ENCODE measurements at regions not wholly inside any gene's neighbourhood (a gene's known extent, or its start where the extent isn't known, plus 50 kb on each side); places are given as distances from the start of the nearest gene placed in this dataset.

DNA sequence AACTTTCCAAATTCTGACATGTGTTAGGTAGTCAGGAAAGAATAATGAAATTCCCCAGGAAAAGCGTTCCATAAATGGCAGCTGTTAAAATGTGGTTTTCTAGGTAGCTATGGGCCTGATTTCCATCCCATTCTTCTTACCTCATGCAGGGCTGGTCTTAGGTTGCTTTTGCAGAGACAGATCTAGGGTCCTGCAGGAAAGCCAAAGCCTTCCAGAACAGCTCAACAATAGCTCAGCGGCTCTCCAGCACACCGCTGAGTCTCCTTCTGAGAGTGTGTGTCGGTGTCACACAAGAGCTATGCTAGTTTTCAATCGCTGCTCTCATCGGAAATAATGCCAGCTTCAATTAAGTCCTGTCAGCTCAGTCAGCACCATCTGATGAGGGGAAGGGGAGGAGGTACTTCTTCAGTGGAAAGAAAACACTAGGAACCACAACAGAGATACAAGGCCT, 106.7 kb downstream of the TMEM30B start:
- Histone ChIP-seq H3K4me3 (ENCODE audit: low read depth, low read length) (no peak overlapping the region), H3K36me3 (ENCODE audit: control insufficient read depth, insufficient read depth, low read length) (no peaks in the 10 kb centered on the region), H3K27me3 (ENCODE audit: control insufficient read depth, insufficient read depth, low read length) (no peaks in the 10 kb centered on the region)
- no peak for DNase-seq (ENCODE audit: low read depth)
- no peak for TF ChIP-seq CTCF (IDR thresholded peaks at IDR 0.05; ENCODE audit: insufficient read depth, low read length, severe bottlenecking)
- no peak for FAIRE-seq

GRCh38 chr14:61171727-61172126, 109.4 kb downstream of the TMEM30B start:
- H3K4me3 ChIP-seq (ENCODE audit: low read depth, low read length), result no peak overlapping the region
- no peak for TF ChIP-seq CTCF (IDR thresholded peaks at IDR 0.05; ENCODE audit: insufficient read depth, low read length, severe bottlenecking)
- no peaks in the 10 kb centered on the region for H3K36me3 ChIP-seq (ENCODE audit: control insufficient read depth, insufficient read depth, low read length)
- FAIRE-seq (no peak), DNase-seq (ENCODE audit: low read depth) (no peak)
- no peaks in the 10 kb centered on the region for H3K27me3 ChIP-seq (ENCODE audit: control insufficient read depth, insufficient read depth, low read length)

- no peak for FAIRE-seq
- DNase-seq (ENCODE audit: low read depth), result no peak
- H3K36me3 ChIP-seq (ENCODE audit: control insufficient read depth, insufficient read depth, low read length), result no peaks in the 10 kb centered on the region
- H3K27me3 ChIP-seq (ENCODE audit: control insufficient read depth, insufficient read depth, low read length), result no peaks in the 10 kb centered on the region
- no peak for TF ChIP-seq CTCF (IDR thresholded peaks at IDR 0.05; ENCODE audit: insufficient read depth, low read length, severe bottlenecking)
- H3K4me3 ChIP-seq (ENCODE audit: low read depth, low read length), result no peak overlapping the region
Observed at GRCh38 chr14:61168141-61168540, 113.0 kb downstream of the TMEM30B start.

DNA sequence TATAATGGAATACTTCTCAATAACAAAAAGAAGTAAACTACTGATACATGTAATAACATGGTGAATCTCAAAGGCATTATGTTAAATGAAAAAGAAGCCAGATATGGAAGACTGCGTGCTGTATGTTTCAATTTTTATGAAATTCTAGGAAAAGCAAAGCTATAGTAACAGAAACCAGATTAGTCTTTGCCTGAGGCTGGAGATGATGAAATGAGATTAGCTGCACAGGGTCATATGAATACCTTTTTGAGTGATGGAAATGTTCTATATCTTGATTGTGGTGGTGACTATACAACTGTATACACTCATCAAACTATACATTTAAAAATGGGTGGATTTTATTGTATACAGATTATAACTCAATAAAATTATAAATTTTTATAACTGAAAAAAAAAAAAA, 113.5 kb downstream of the TMEM30B start:
- no peaks in the 10 kb centered on the region for H3K27me3 ChIP-seq (ENCODE audit: control insufficient read depth, insufficient read depth, low read length)
- H3K4me3 ChIP-seq (ENCODE audit: low read depth, low read length), result no peak overlapping the region
- TF ChIP-seq CTCF (IDR thresholded peaks at IDR 0.05; ENCODE audit: insufficient read depth, low read length, severe bottlenecking), result no peak
- no peaks in the 10 kb centered on the region for H3K36me3 ChIP-seq (ENCODE audit: control insufficient read depth, insufficient read depth, low read length)
- FAIRE-seq (no peak), DNase-seq (ENCODE audit: low read depth) (no peak)

DNA sequence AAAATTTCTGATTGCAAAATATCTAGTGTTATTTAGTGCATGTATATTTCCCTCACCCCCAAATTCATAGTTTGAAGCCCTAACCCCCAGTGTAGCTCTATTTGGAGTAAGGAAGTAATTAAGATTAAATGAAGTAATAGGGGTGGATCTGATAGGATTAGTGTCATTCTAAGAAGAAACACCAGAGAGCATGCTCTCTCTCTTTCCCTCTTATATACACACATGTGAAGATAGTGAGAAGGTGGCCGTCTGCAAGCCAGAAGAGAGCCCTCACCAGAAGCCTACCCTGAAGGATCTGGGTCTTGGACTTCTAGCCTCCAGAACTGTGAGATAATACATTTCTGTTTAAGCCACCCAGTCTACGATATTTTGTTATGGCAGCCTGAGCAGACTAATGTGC, 120.3 kb downstream of the TMEM30B start:
- H3K36me3 ChIP-seq (ENCODE audit: control insufficient read depth, insufficient read depth, low read length), result no peaks in the 10 kb centered on the region
- no peaks in the 10 kb centered on the region for H3K27me3 ChIP-seq (ENCODE audit: control insufficient read depth, insufficient read depth, low read length)
- H3K4me3 ChIP-seq (ENCODE audit: low read depth, low read length), result no peak overlapping the region
- no peak for TF ChIP-seq CTCF (IDR thresholded peaks at IDR 0.05; ENCODE audit: insufficient read depth, low read length, severe bottlenecking)
- no peak for FAIRE-seq
- no peak for DNase-seq (ENCODE audit: low read depth)

GRCh38 chr14:61154641-61155040, 126.5 kb downstream of the TMEM30B start:
- Histone ChIP-seq H3K36me3 (ENCODE audit: control insufficient read depth, insufficient read depth, low read length) (no peaks in the 10 kb centered on the region), H3K27me3 (ENCODE audit: control insufficient read depth, insufficient read depth, low read length) (no peaks in the 10 kb centered on the region), H3K4me3 (ENCODE audit: low read depth, low read length) (no peak overlapping the region)
- no peak for TF ChIP-seq CTCF (IDR thresholded peaks at IDR 0.05; ENCODE audit: insufficient read depth, low read length, severe bottlenecking)
- FAIRE-seq (no peak), DNase-seq (ENCODE audit: low read depth) (no peak)
